ENCODE measurements at regions not wholly inside any gene's neighbourhood (a gene's known extent, or its start where the extent isn't known, plus 50 kb on each side); places are given as distances from the start of the nearest gene placed in this dataset.

- ATAC-seq (no peak), DNase-seq (no peak)
- intact Hi-C loops (cut with DNase I; ENCODE audit: low total_unique reads): no loop called here
- in situ Hi-C loops (cut with MboI; ENCODE audit: low sequenced_read_pairs in 4 of 4): no loop called here
- Histone ChIP-seq H3K27ac (no peak overlapping the region), H3K9me3 (no peaks in the 10 kb centered on the region), H3K4me3 (peak overlapping the region in 1 of 4 donors; percentile 31), H3K27me3 (peaks cover 19 to 39% (median 24%) of the 10 kb centered on the region in 3 donors), H3K36me3 (no peaks in the 10 kb centered on the region), H3K4me1 (no peaks in the 10 kb centered on the region)
- TF ChIP-seq, protein P1, sequence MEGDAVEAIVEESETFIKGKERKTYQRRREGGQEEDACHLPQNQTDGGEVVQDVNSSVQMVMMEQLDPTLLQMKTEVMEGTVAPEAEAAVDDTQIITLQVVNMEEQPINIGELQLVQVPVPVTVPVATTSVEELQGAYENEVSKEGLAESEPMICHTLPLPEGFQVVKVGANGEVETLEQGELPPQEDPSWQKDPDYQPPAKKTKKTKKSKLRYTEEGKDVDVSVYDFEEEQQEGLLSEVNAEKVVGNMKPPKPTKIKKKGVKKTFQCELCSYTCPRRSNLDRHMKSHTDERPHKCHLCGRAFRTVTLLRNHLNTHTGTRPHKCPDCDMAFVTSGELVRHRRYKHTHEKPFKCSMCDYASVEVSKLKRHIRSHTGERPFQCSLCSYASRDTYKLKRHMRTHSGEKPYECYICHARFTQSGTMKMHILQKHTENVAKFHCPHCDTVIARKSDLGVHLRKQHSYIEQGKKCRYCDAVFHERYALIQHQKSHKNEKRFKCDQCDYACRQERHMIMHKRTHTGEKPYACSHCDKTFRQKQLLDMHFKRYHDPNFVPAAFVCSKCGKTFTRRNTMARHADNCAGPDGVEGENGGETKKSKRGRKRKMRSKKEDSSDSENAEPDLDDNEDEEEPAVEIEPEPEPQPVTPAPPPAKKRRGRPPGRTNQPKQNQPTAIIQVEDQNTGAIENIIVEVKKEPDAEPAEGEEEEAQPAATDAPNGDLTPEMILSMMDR (IDR thresholded peaks at IDR 0.05 in 4 of 5, conservative IDR thresholded peaks at IDR 0.05 in 1 of 5): no peak
- no peak for TF ChIP-seq POLR2A (IDR thresholded peaks at IDR 0.05)
Measured at GRCh38 chr12:114735680-114736374, 51.9 kb upstream of the TBX3 start.

DNA sequence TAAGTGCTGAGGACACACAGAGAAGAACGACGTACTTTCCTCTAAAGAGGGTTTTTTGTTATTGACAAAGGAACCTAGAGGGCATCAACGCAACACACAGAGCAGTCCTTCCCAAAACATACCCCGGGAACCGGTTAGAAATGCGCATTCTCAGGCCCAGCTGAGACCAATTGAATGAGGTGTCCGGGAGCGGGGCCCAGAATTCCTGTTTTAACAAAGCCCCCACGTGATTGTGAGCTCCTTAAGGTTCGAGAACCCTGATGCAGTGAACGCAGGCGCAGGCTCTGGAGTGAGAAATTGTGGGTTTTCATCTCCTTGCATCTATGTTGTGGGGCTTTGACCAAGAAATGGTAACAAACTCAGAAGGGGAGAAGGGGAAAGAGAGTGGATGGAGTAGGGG is 51.0 kb upstream of the TBX3 start:
- no peaks in the 10 kb centered on the region for H3K9me3 ChIP-seq
- intact Hi-C loops (cut with DNase I; ENCODE audit: low total_unique reads): no loop called here
- DNase-seq: no peak
- no peak overlapping the region for H3K4me3 ChIP-seq
- TF ChIP-seq, protein P1 (IDR thresholded peaks at IDR 0.05 in 4 of 5, conservative IDR thresholded peaks at IDR 0.05 in 1 of 5): no peak
- in situ Hi-C loops (cut with MboI; ENCODE audit: low sequenced_read_pairs in 4 of 4): no loop called here
- ATAC-seq: no peak
- H3K4me1 ChIP-seq: no peaks in the 10 kb centered on the region
- H3K36me3 ChIP-seq: no peaks in the 10 kb centered on the region
- peaks cover 19 to 39% (median 24%) of the 10 kb centered on the region in 3 donors for H3K27me3 ChIP-seq
- no peak overlapping the region for H3K27ac ChIP-seq

DNA sequence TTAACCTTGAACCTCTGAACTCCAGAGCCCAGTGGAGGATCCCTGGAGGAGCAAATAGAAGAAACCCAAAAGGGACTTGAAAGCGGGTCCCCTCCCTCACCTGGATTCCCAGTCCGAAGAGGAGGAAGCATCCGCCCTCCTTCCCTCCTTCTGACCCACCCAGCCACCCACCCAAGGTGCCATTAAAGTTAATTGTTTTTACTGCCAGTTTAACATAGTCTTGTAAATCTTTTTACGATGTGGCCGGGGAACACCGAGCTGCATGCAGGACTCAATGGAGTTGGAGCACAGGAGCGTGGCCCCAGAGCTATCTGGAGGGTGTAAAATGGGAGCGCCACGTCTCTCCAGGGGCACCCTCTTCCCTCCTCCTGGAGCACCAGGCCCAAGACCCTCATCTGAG is 49.9 kb upstream of the TBX3 start:
- DNase-seq (no peak), ATAC-seq (no peak)
- Histone ChIP-seq H3K36me3 (no peaks in the 10 kb centered on the region), H3K9me3 (no peaks in the 10 kb centered on the region), H3K27ac (no peak overlapping the region), H3K4me1 (no peaks in the 10 kb centered on the region), H3K27me3 (peaks cover 19 to 39% (median 24%) of the 10 kb centered on the region in 3 donors), H3K4me3 (no peak overlapping the region)
- intact Hi-C loops (cut with DNase I; ENCODE audit: low total_unique reads): no loop called here
- in situ Hi-C loops (cut with MboI; ENCODE audit: low sequenced_read_pairs in 4 of 4): no loop called here
- no peak for TF ChIP-seq POLR2A (IDR thresholded peaks at IDR 0.05)
- TF ChIP-seq, protein P1 (IDR thresholded peaks at IDR 0.05 in 4 of 5, conservative IDR thresholded peaks at IDR 0.05 in 1 of 5): no peak

All from gastrocnemius medialis (tissue), 4 donors.